ENCODE measurements at regions not wholly inside any gene's neighbourhood (a gene's known extent, or its start where the extent isn't known, plus 50 kb on each side); places are given as distances from the start of the nearest gene placed in this dataset.

- DNase-seq: no peak
- no peaks in the 10 kb centered on the region for H3K9me3 ChIP-seq
- H3K36me3 ChIP-seq: no peaks in the 10 kb centered on the region
- no peak for TF ChIP-seq EP300 (IDR thresholded peaks at IDR 0.05)
- TF ChIP-seq CTCF (IDR thresholded peaks at IDR 0.05): no peak
- no peak for TF ChIP-seq POLR2A (IDR thresholded peaks at IDR 0.05)
- H3K27me3 ChIP-seq: no peaks in the 10 kb centered on the region
- H3K4me3 ChIP-seq: no peak overlapping the region
- H3K4me1 ChIP-seq (ENCODE audit: insufficient read depth): peaks cover 1% of the 10 kb centered on the region
- H3K27ac ChIP-seq: no peak overlapping the region
- 55 to 65% (median 59%) methylated on average over 4 of the region's 4 CpGs for WGBS, 3 donors
- intact Hi-C loops (cut with DNase I): loop anchor here in 2 of 4 donors (10.0 kb wide), 1 partner anchor 451 kb away; the partner anchor contains the start of gene NOS2 (in 2 of the 2)
Measured at GRCh38 chr17:28255616-28256015, 63.4 kb upstream of the TMEM97 start.

- H3K9me3 ChIP-seq: no peaks in the 10 kb centered on the region
- WGBS, 3 donors: 83 to 87% (median 85%) methylated on average over 14 of the region's 14 CpGs
- no peak overlapping the region for H3K4me3 ChIP-seq
- no peak for TF ChIP-seq CTCF (IDR thresholded peaks at IDR 0.05)
- no peak for TF ChIP-seq EP300 (IDR thresholded peaks at IDR 0.05)
- intact Hi-C loops (cut with DNase I): loop anchor here in 2 of 4 donors (10.0 kb wide), 1 partner anchor 452 kb away; the partner anchor contains the start of gene NOS2 (in 2 of the 2)
- no peak for DNase-seq
- no peaks in the 10 kb centered on the region for H3K36me3 ChIP-seq
- H3K27ac ChIP-seq: no peak overlapping the region
- H3K4me1 ChIP-seq (ENCODE audit: insufficient read depth): peaks cover 1% of the 10 kb centered on the region
- H3K27me3 ChIP-seq: no peaks in the 10 kb centered on the region
Measured at GRCh38 chr17:28256370-28256769, 62.6 kb upstream of the TMEM97 start.

GRCh38 chr17:28256881-28257280 lies 62.1 kb upstream of the TMEM97 start:
- H3K4me1 ChIP-seq (ENCODE audit: insufficient read depth): no peaks in the 10 kb centered on the region
- no peaks in the 10 kb centered on the region for H3K27me3 ChIP-seq
- intact Hi-C loops (cut with DNase I): loop anchor here in 2 of 4 donors (10.0 kb wide), 1 partner anchor 452 kb away; the partner anchor contains the start of gene NOS2 (in 2 of the 2)
- DNase-seq: no peak
- WGBS, 3 donors: 72 to 83% (median 79%) methylated on average over 7 of the region's 7 CpGs
- no peak overlapping the region for H3K4me3 ChIP-seq
- no peaks in the 10 kb centered on the region for H3K9me3 ChIP-seq
- H3K27ac ChIP-seq: no peak overlapping the region
- TF ChIP-seq CTCF (IDR thresholded peaks at IDR 0.05): no peak
- no peaks in the 10 kb centered on the region for H3K36me3 ChIP-seq

- WGBS, 3 donors: 69 to 80% (median 69%) methylated on average over 5 of the region's 5 CpGs
- no peak for TF ChIP-seq POLR2A (IDR thresholded peaks at IDR 0.05)
- TF ChIP-seq EP300 (IDR thresholded peaks at IDR 0.05): no peak
- no peak for TF ChIP-seq CTCF (IDR thresholded peaks at IDR 0.05)
- H3K4me1 ChIP-seq (ENCODE audit: insufficient read depth): no peaks in the 10 kb centered on the region
- no peak overlapping the region for H3K4me3 ChIP-seq
- H3K9me3 ChIP-seq: no peaks in the 10 kb centered on the region
- H3K36me3 ChIP-seq: no peaks in the 10 kb centered on the region
- H3K27me3 ChIP-seq: no peaks in the 10 kb centered on the region
- DNase-seq: no peak
- intact Hi-C loops (cut with DNase I): loop anchor here in 2 of 4 donors (10.0 kb wide), 1 partner anchor 454 kb away; the partner anchor contains the start of gene NOS2 (in 2 of the 2)
- H3K27ac ChIP-seq: no peak overlapping the region
Measured at GRCh38 chr17:28258347-28258887, 60.6 kb upstream of the TMEM97 start.

Measured in ovary (tissue), 7 donors.